ENCODE measurements at regions not wholly inside any gene's neighbourhood (a gene's known extent, or its start where the extent isn't known, plus 50 kb on each side); places are given as distances from the start of the nearest gene placed in this dataset.

GRCh38 chrX:147646949-147647723 is 264.6 kb upstream of the FMR1 start:
- no peaks in the 10 kb centered on the region for H3K9me3 ChIP-seq (ENCODE audit: low read length)
- H3F3A ChIP-seq (ENCODE audit: insufficient read depth, low read length) = no peaks in the 10 kb centered on the region
- no peaks in the 10 kb centered on the region for H3K27me3 ChIP-seq (ENCODE audit: insufficient read depth, low read length)
- H3K36me3 ChIP-seq (ENCODE audit: insufficient read depth, low read length) = no peaks in the 10 kb centered on the region
- H4K20me1 ChIP-seq (ENCODE audit: insufficient read depth, low read length) = no peaks in the 10 kb centered on the region
- no peak overlapping the region for H3K4me2 ChIP-seq (ENCODE audit: low read length)
- H3K4me1 ChIP-seq (ENCODE audit: insufficient read depth, low read length, severe bottlenecking) = no peaks in the 10 kb centered on the region
- H2AFZ ChIP-seq (ENCODE audit: low read length) = no peak overlapping the region
- no peak overlapping the region for H3K4me3 ChIP-seq (ENCODE audit: low read depth, low read length, poor library complexity, severe bottlenecking)
- no peak overlapping the region for H3K27ac ChIP-seq (ENCODE audit: low read depth, low read length, poor library complexity, severe bottlenecking)
- no peak for TF ChIP-seq CTCF (IDR thresholded peaks at IDR 0.05; ENCODE audit: low read length)
- no peak for TF ChIP-seq EZH2 (IDR thresholded peaks at IDR 0.05; ENCODE audit: borderline replicate concordance, low read length)
- no peaks in the 10 kb centered on the region for H3K9me2 ChIP-seq (ENCODE audit: low read depth, low read length)
- H3K9ac ChIP-seq (ENCODE audit: low read length) = no peak overlapping the region
- H3K79me2 ChIP-seq (ENCODE audit: insufficient read depth, low read length) = no peaks in the 10 kb centered on the region

DNA sequence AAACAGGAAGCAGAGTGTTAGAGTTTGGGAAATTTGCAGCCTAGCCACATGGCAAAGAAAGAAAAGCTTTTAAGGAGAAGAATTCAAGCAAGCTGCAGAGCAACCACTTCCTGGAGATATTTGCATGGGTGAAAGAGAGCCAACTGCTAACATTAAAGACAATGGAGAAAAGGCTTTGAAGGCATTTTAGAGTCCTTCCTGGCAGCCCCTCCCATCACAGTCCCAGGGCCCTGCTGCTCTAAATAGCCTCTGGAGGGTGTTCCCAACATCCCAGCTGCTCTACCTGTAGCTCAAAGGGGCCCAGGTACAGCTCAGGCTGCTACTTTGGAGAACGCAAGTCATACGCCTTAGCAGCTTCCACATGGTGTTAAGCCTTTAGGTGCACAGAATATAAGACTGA is 235.9 kb upstream of the FMR1 start:
- TF ChIP-seq EZH2 (IDR thresholded peaks at IDR 0.05; ENCODE audit: borderline replicate concordance, low read length) (no peak), CTCF (IDR thresholded peaks at IDR 0.05; ENCODE audit: low read length) (no peak)
- H3K27me3 ChIP-seq (ENCODE audit: insufficient read depth, low read length) = no peaks in the 10 kb centered on the region
- H3K36me3 ChIP-seq (ENCODE audit: insufficient read depth, low read length) = no peaks in the 10 kb centered on the region
- no peaks in the 10 kb centered on the region for H3K79me2 ChIP-seq (ENCODE audit: insufficient read depth, low read length)
- H3K9ac ChIP-seq (ENCODE audit: low read length) = no peak overlapping the region
- no peak overlapping the region for H2AFZ ChIP-seq (ENCODE audit: low read length)
- H3K4me3 ChIP-seq (ENCODE audit: low read depth, low read length, poor library complexity, severe bottlenecking) = no peak overlapping the region
- no peaks in the 10 kb centered on the region for H3K9me2 ChIP-seq (ENCODE audit: low read depth, low read length)
- H3K9me3 ChIP-seq (ENCODE audit: low read length) = no peaks in the 10 kb centered on the region
- no peak overlapping the region for H3K4me2 ChIP-seq (ENCODE audit: low read length)
- no peaks in the 10 kb centered on the region for H3K4me1 ChIP-seq (ENCODE audit: insufficient read depth, low read length, severe bottlenecking)
- H4K20me1 ChIP-seq (ENCODE audit: insufficient read depth, low read length) = no peaks in the 10 kb centered on the region
- H3F3A ChIP-seq (ENCODE audit: insufficient read depth, low read length) = no peaks in the 10 kb centered on the region
- no peak overlapping the region for H3K27ac ChIP-seq (ENCODE audit: low read depth, low read length, poor library complexity, severe bottlenecking)

DNA sequence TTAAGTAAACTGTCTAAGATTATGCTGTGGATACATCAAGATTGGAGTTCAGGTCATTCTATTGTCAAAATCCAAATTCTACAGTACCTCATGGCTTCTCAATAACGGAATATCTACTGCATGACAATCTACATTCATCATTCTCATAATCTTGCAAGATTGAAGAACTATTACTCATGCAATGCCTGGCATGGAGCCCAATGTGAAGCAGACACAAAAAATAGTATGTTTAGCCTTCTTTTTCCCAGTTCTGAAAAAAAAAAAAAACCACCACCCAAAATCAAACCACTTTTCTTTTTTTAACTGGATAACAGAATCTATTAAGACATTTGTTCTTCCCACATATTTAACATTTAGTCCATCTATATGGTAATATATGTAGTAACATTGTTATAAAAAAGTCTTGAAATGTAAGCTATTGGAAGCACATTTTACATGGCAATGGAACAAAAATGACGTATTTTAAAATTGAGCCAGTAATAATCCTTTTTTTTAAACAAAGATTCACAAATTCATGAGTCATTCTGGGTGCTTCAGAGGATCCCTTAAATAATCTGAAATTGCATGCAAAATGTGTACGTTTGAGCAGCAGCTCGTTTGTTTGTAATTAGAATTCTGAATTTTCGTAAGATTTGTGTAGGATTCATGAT is 232.2 kb upstream of the FMR1 start:
- no peak overlapping the region for H3K27ac ChIP-seq (ENCODE audit: low read depth, low read length, poor library complexity, severe bottlenecking)
- H3K4me1 ChIP-seq (ENCODE audit: insufficient read depth, low read length, severe bottlenecking) = no peaks in the 10 kb centered on the region
- H3K79me2 ChIP-seq (ENCODE audit: insufficient read depth, low read length) = no peaks in the 10 kb centered on the region
- H2AFZ ChIP-seq (ENCODE audit: low read length) = no peak overlapping the region
- H3K36me3 ChIP-seq (ENCODE audit: insufficient read depth, low read length) = no peaks in the 10 kb centered on the region
- no peak overlapping the region for H3K4me3 ChIP-seq (ENCODE audit: low read depth, low read length, poor library complexity, severe bottlenecking)
- no peaks in the 10 kb centered on the region for H3F3A ChIP-seq (ENCODE audit: insufficient read depth, low read length)
- no peaks in the 10 kb centered on the region for H3K9me2 ChIP-seq (ENCODE audit: low read depth, low read length)
- no peak for TF ChIP-seq CTCF (IDR thresholded peaks at IDR 0.05; ENCODE audit: low read length)
- TF ChIP-seq EZH2 (IDR thresholded peaks at IDR 0.05; ENCODE audit: borderline replicate concordance, low read length) = no peak
- no peaks in the 10 kb centered on the region for H3K27me3 ChIP-seq (ENCODE audit: insufficient read depth, low read length)
- H4K20me1 ChIP-seq (ENCODE audit: insufficient read depth, low read length) = no peaks in the 10 kb centered on the region
- no peak overlapping the region for H3K9ac ChIP-seq (ENCODE audit: low read length)
- no peaks in the 10 kb centered on the region for H3K9me3 ChIP-seq (ENCODE audit: low read length)
- H3K4me2 ChIP-seq (ENCODE audit: low read length) = no peak overlapping the region
